Nephron progenitor cell (in vitro differentiated cells): ENCODE measurements at regions not wholly inside any gene's neighbourhood (a gene's known extent, or its start where the extent isn't known, plus 50 kb on each side); places are given as distances from the start of the nearest gene placed in this dataset.

Experiments
- DNase-seq: peaks from one replicate; pipeline ENCODE4 v3.0.0; 2021
- H3K27ac Mint-ChIP-seq: 2 replicates; pipeline ENCODE4 v1.8.0; 2021; ENCODE audit warnings: mild to moderate bottlenecking, moderate library complexity, mixed read lengths
- H3K27me3 Mint-ChIP-seq: 2 replicates; pipeline ENCODE4 v1.8.0; 2021; ENCODE audit warnings: mild to moderate bottlenecking, low read depth, mixed read lengths; ENCODE audit not compliant: poor library complexity
- H3K36me3 Mint-ChIP-seq: 2 replicates; pipeline ENCODE4 v1.8.0; 2021; ENCODE audit warnings: low read depth, mixed read lengths
- H3K4me1 Mint-ChIP-seq: 2 replicates; pipeline ENCODE4 v1.8.0; 2021; ENCODE audit warnings: mixed read lengths
- H3K4me3 Mint-ChIP-seq: 2 replicates; pipeline ENCODE4 v1.8.0; 2021; ENCODE audit warnings: mild to moderate bottlenecking, moderate library complexity, mixed read lengths
- H3K9me3 Mint-ChIP-seq: 2 replicates; pipeline ENCODE4 v1.8.0; 2021; ENCODE audit warnings: mild to moderate bottlenecking, moderate library complexity, mixed read lengths
- CTCF ChIP-seq: fragments of 200-600 bp; sonication (generic); IDR thresholded peaks from 2 replicates; pipeline ENCODE4 v1.5.0; 2021; ENCODE audit warnings: antibody characterized with exemption

DNA sequence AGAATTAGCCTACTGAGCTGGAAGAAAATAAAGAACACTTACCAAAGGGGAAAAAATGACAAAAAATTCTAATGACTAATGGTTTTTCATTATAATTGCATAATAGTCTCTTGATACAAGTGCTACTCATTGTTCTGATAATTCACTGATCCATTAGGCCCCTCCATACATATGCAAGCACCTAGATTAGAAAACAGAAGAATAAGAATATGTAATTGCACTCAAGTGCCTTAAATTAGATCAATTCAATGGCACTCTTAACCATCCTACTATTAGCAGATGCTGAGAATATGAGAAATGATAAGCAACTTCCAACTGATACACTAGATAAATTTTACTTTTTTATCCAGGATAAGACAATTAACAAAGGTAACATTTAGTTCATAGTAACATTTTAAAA lies 440.9 kb upstream of the C9orf72 start:
- no peak overlapping the region for H3K27ac Mint-ChIP-seq
- TF ChIP-seq CTCF = no peak
- DNase-seq = no peak
- no peaks in the 10 kb centered on the region for H3K27me3 Mint-ChIP-seq
- no peaks in the 10 kb centered on the region for H3K36me3 Mint-ChIP-seq
- no peaks in the 10 kb centered on the region for H3K4me1 Mint-ChIP-seq
- H3K9me3 Mint-ChIP-seq = no peaks in the 10 kb centered on the region
- no peak overlapping the region for H3K4me3 Mint-ChIP-seq

DNA sequence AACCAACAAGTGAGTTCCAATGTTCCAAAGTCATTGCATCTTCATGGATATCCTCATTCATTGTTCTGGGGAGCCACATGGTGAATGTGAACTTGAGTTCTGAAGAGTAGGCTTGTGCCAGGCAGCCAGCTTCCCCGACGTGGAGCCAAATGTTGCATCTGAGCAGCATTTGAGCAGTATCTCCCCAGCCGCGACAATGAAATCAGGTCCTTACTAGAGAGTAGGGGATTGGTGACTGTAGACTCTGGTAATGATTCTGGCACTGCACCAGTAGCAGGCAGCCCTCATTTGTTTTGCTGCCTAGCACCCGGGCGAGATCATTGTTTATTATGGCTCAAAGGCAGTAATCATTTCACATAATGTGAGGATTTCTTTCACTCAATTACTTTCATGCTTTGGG lies 451.4 kb upstream of the C9orf72 start:
- Mint-ChIP-seq H3K36me3 (no peaks in the 10 kb centered on the region), H3K27ac (no peak overlapping the region), H3K4me3 (no peak overlapping the region), H3K4me1 (no peaks in the 10 kb centered on the region), H3K9me3 (no peaks in the 10 kb centered on the region), H3K27me3 (peaks cover 3% of the 10 kb centered on the region)
- DNase-seq = no peak
- no peak for TF ChIP-seq CTCF

GRCh38 chr9:28025186-28025585 lies 451.9 kb upstream of the C9orf72 start:
- no peak overlapping the region for H3K27ac Mint-ChIP-seq
- no peaks in the 10 kb centered on the region for H3K36me3 Mint-ChIP-seq
- no peaks in the 10 kb centered on the region for H3K4me1 Mint-ChIP-seq
- H3K27me3 Mint-ChIP-seq = peaks cover 3% of the 10 kb centered on the region
- H3K4me3 Mint-ChIP-seq = no peak overlapping the region
- DNase-seq = no peak
- H3K9me3 Mint-ChIP-seq = no peaks in the 10 kb centered on the region
- no peak for TF ChIP-seq CTCF

DNA sequence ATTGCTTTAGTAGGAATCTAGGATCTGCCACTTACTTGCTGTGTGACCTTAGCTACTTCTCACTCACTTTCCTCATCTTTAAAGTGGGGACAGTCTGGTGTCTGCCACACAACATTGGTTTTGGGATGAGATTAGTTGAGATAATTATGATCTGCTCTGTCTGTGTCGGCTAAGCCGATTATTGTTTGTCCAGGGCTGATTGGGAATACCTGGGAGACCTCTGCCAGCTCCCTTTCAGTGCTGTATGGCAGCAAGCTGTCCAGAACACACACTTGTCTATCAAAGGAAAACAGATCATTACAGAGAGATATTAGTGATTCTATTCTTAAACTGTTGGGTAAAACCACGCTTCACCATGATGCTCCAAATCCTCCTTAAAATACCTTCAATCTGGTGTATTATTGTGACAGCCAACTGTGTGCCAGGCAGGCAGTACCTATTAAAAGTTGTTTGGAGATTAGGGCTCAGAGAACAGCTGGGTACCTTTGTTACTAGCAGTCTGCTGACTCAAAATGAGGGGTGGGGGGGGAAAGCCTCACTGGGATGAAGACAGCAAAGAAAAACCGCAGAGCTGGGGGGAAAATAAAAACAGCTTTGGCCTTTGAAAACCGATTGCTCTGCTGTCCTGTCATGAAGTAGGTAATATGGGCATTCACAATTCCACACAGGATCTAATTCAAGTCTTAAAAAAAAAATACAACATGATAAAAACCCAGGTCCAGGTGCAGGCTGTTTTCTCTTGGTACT lies 458.4 kb upstream of the C9orf72 start:
- Mint-ChIP-seq H3K9me3 (no peaks in the 10 kb centered on the region), H3K27ac (no peak overlapping the region), H3K4me3 (no peak overlapping the region), H3K27me3 (no peaks in the 10 kb centered on the region), H3K36me3 (no peaks in the 10 kb centered on the region), H3K4me1 (peaks cover 4% of the 10 kb centered on the region)
- no peak for DNase-seq
- TF ChIP-seq CTCF = no peak

- H3K27me3 Mint-ChIP-seq = no peaks in the 10 kb centered on the region
- H3K4me3 Mint-ChIP-seq = no peak overlapping the region
- no peaks in the 10 kb centered on the region for H3K36me3 Mint-ChIP-seq
- TF ChIP-seq CTCF = no peak
- DNase-seq = no peak
- H3K27ac Mint-ChIP-seq = no peak overlapping the region
- peaks cover 4% of the 10 kb centered on the region for H3K4me1 Mint-ChIP-seq
- no peaks in the 10 kb centered on the region for H3K9me3 Mint-ChIP-seq
Measured at GRCh38 chr9:28032268-28032590, 458.9 kb upstream of the C9orf72 start.

GRCh38 chr9:28034242-28034641 lies 461.0 kb upstream of the C9orf72 start:
- no peak for TF ChIP-seq CTCF
- H3K36me3 Mint-ChIP-seq = no peaks in the 10 kb centered on the region
- no peaks in the 10 kb centered on the region for H3K27me3 Mint-ChIP-seq
- H3K27ac Mint-ChIP-seq = no peak overlapping the region
- peaks cover 4% of the 10 kb centered on the region for H3K4me1 Mint-ChIP-seq
- no peaks in the 10 kb centered on the region for H3K9me3 Mint-ChIP-seq
- no peak overlapping the region for H3K4me3 Mint-ChIP-seq
- DNase-seq = no peak
